ENCODE measurements at regions not wholly inside any gene's neighbourhood (a gene's known extent, or its start where the extent isn't known, plus 50 kb on each side); places are given as distances from the start of the nearest gene placed in this dataset.
"Not testable (repeated sequence)": the region's sequence is repeated elsewhere in the genome, so short reads cannot be mapped to it uniquely, and the experiment has no call there.

GRCh38 chr3:26422415-26422814 lies 200.2 kb upstream of the LRRC3B start:
- no peak for DNase-seq

GRCh38 chr3:26425076-26425475 lies 197.5 kb upstream of the LRRC3B start:
- no peak for DNase-seq

- no peak for DNase-seq
Observed at GRCh38 chr3:26428992-26429391, 193.6 kb upstream of the LRRC3B start.

- DNase-seq: no peak
Observed at GRCh38 chr3:26437678-26438077, 184.9 kb upstream of the LRRC3B start.

- DNase-seq: no peak
Observed at GRCh38 chr3:26438325-26438940, 184.1 kb upstream of the LRRC3B start.

- DNase-seq: no peak
Observed at GRCh38 chr3:26438981-26439884, 183.3 kb upstream of the LRRC3B start.

- no peak for DNase-seq
Observed at GRCh38 chr3:26449996-26450395, 172.6 kb upstream of the LRRC3B start.

GRCh38 chr3:26452363-26452762 lies 170.2 kb upstream of the LRRC3B start:
- DNase-seq: no peak

- no peak for DNase-seq
Observed at GRCh38 chr3:26460985-26461384, 161.6 kb upstream of the LRRC3B start.

GRCh38 chr3:26472345-26472744 lies 150.2 kb upstream of the LRRC3B start:
- DNase-seq: no peak

- no peak for DNase-seq
Observed at GRCh38 chr3:26474706-26475105, 147.9 kb upstream of the LRRC3B start.

- DNase-seq: no peak
Observed at GRCh38 chr3:26480377-26480776, 142.2 kb upstream of the LRRC3B start.

GRCh38 chr3:26484140-26484539 lies 138.4 kb upstream of the LRRC3B start:
- no peak for DNase-seq

GRCh38 chr3:26498271-26498670 lies 124.3 kb upstream of the LRRC3B start:
- DNase-seq: no peak

- DNase-seq: no peak
Observed at GRCh38 chr3:26505399-26505798, 117.2 kb upstream of the LRRC3B start.

GRCh38 chr3:26514445-26515029 lies 108.0 kb upstream of the LRRC3B start:
- DNase-seq: not testable (repeated sequence)

- DNase-seq: no peak
Observed at GRCh38 chr3:26515351-26515750, 107.2 kb upstream of the LRRC3B start.

- DNase-seq: no peak
Observed at GRCh38 chr3:26521261-26521660, 101.3 kb upstream of the LRRC3B start.

- no peak for DNase-seq
Observed at GRCh38 chr3:26522919-26523318, 99.7 kb upstream of the LRRC3B start.

- no peak for DNase-seq
Observed at GRCh38 chr3:26525013-26525412, 97.6 kb upstream of the LRRC3B start.

GRCh38 chr3:26535151-26535550 lies 87.4 kb upstream of the LRRC3B start:
- no peak for DNase-seq

GRCh38 chr3:26536955-26537354 lies 85.6 kb upstream of the LRRC3B start:
- no peak for DNase-seq

GRCh38 chr3:26550413-26550812 lies 72.2 kb upstream of the LRRC3B start:
- DNase-seq: no peak

- DNase-seq: no peak
Observed at GRCh38 chr3:26556637-26557036, 65.9 kb upstream of the LRRC3B start.

Data from activated CD4-positive, alpha-beta T cell treated with anti-CD3 and anti-CD28 coated beads, Interleukin-2, amount 50 U/mL, for 48 hours (primary cell).